Right lobe of liver (tissue), 4 donors: ENCODE measurements at regions not wholly inside any gene's neighbourhood (a gene's known extent, or its start where the extent isn't known, plus 50 kb on each side); places are given as distances from the start of the nearest gene placed in this dataset.

Experiments used
- POLR2A ChIP-seq: fragments of 450-650 bp; IDR thresholded peaks from one replicate; pipeline ENCODE4 v1.6.1; 2017; ENCODE audit warnings: antibody characterized with exemption, mild to moderate bottlenecking
- TF ChIP-seq, protein P1 (sequence below), 4 donors: fragments of 200-600 bp in 3 of 4; fragments of 450-650 bp in 1 of 4; IDR thresholded peaks; one replicate each; pipeline versions ENCODE4 v1.5.1 to v1.8.0; 2016 to 2022; ENCODE audit warnings: antibody characterized with exemption in 4 of 4, mild to moderate bottlenecking in 2 of 4
- donor health status: DM: no; HTN: no; CAD: no.
- donor health status: DM: no; HTN: no; CAD: no.
- donor health status: DM: no; HTN: yes; CAD: no.

DNA sequence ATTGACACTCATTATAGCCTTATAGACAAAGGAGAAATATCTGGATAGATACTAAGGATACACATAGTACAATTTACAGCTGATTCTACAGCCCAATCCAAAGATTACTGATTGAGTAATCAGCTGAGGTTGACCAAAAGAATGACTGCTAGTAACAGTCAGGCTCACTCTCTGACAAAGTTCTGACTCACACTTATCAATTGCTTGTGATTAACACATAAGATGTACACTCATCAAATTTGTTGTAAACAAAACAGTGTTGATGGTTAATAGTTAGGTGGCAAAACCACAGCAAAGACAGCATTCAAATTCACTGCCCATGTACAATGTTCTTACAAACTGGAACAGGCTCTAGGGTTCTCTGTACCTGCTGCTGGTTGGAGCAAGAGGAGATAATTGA lies 422.7 kb downstream of the TLE1 start:
- TF ChIP-seq, protein P1, sequence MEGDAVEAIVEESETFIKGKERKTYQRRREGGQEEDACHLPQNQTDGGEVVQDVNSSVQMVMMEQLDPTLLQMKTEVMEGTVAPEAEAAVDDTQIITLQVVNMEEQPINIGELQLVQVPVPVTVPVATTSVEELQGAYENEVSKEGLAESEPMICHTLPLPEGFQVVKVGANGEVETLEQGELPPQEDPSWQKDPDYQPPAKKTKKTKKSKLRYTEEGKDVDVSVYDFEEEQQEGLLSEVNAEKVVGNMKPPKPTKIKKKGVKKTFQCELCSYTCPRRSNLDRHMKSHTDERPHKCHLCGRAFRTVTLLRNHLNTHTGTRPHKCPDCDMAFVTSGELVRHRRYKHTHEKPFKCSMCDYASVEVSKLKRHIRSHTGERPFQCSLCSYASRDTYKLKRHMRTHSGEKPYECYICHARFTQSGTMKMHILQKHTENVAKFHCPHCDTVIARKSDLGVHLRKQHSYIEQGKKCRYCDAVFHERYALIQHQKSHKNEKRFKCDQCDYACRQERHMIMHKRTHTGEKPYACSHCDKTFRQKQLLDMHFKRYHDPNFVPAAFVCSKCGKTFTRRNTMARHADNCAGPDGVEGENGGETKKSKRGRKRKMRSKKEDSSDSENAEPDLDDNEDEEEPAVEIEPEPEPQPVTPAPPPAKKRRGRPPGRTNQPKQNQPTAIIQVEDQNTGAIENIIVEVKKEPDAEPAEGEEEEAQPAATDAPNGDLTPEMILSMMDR (IDR thresholded peaks at IDR 0.05): no peak
- TF ChIP-seq POLR2A: no peak
